OCI-LY1 (cell line): ENCODE measurements at regions not wholly inside any gene's neighbourhood (a gene's known extent, or its start where the extent isn't known, plus 50 kb on each side); places are given as distances from the start of the nearest gene placed in this dataset.

Experiments used
- H2AFZ ChIP-seq: fragments of 200-600 bp; sonication (generic), shearing (Covaris generic); 2 replicates; pipeline ENCODE4 v1.6.0; 2014; ENCODE audit warnings: antibody characterized with exemption, mild to moderate bottlenecking, low read length
- H3F3A ChIP-seq: fragments of 200-600 bp; sonication (generic), shearing (Covaris generic); 2 replicates; pipeline ENCODE4 v1.6.0; 2014; ENCODE audit warnings: mild to moderate bottlenecking, antibody characterized with exemption, low read length, moderate library complexity; ENCODE audit not compliant: insufficient read depth
- H3K27ac ChIP-seq: fragments of 200-600 bp; sonication (generic); 2 replicates; pipeline ENCODE4 v1.5.1; 2014; ENCODE audit warnings: low read length, mixed run types, mild to moderate bottlenecking, low read depth; ENCODE audit not compliant: poor library complexity, severe bottlenecking
- H3K27me3 ChIP-seq: fragments of 200-600 bp; sonication (generic); 2 replicates; pipeline ENCODE4 v1.6.0; 2014; ENCODE audit warnings: antibody characterized with exemption, mild to moderate bottlenecking, low read length, moderate library complexity; ENCODE audit not compliant: insufficient read depth
- H3K36me3 ChIP-seq: fragments of 200-600 bp; sonication (generic); 2 replicates; pipeline ENCODE4 v1.6.1; 2014; ENCODE audit warnings: mild to moderate bottlenecking, antibody characterized with exemption, low read length, moderate library complexity, mixed read lengths; ENCODE audit not compliant: insufficient read depth
- H3K4me1 ChIP-seq: fragments of 200-600 bp; sonication (generic); 2 replicates; pipeline ENCODE4 v1.5.1; 2014; ENCODE audit warnings: mild to moderate bottlenecking, low read length, moderate library complexity; ENCODE audit not compliant: insufficient read depth, severe bottlenecking
- H3K4me2 ChIP-seq: fragments of 200-600 bp; sonication (generic), shearing (Covaris generic); 2 replicates; pipeline ENCODE4 v1.6.1; 2014; ENCODE audit warnings: low read length
- H3K4me3 ChIP-seq: fragments of 200-600 bp; sonication (generic); 2 replicates; pipeline ENCODE4 v1.5.1; 2014; ENCODE audit warnings: low read length, low read depth, mild to moderate bottlenecking, mixed read lengths; ENCODE audit not compliant: poor library complexity, severe bottlenecking
- H3K79me2 ChIP-seq: fragments of 200-600 bp; shearing (Covaris generic); 2 replicates; pipeline ENCODE4 v1.6.1; 2016; ENCODE audit warnings: mixed run types, low read length, mixed read lengths; ENCODE audit not compliant: insufficient read depth
- H3K9ac ChIP-seq: fragments of 200-600 bp; sonication (generic), shearing (Covaris generic); 2 replicates; pipeline ENCODE4 v1.6.1; 2014; ENCODE audit warnings: mild to moderate bottlenecking, low read length, mixed read lengths
- H3K9me2 ChIP-seq: fragments of 200-600 bp; sonication (generic), shearing (Covaris generic); 2 replicates; pipeline ENCODE4 v1.6.1; 2014; ENCODE audit warnings: low read depth, mild to moderate bottlenecking, low read length, mixed read lengths
- H3K9me3 ChIP-seq: fragments of 200-600 bp; shearing (Covaris generic); 2 replicates; pipeline ENCODE4 v1.6.1; 2014; ENCODE audit warnings: low read length, mixed read lengths
- H4K20me1 ChIP-seq: fragments of 200-600 bp; sonication (generic), shearing (Covaris generic); 2 replicates; pipeline ENCODE4 v1.6.0; 2016; ENCODE audit warnings: mild to moderate bottlenecking, low read length; ENCODE audit not compliant: insufficient read depth
- EZH2 ChIP-seq: fragments of 200-600 bp; sonication (generic), shearing (Covaris generic); IDR thresholded peaks from 2 replicates; pipeline ENCODE4 v1.8.0; 2017; ENCODE audit warnings: borderline replicate concordance, mixed run types, mild to moderate bottlenecking, antibody characterized with exemption, low read length, moderate library complexity, mixed read lengths
- TF ChIP-seq, protein P1 (sequence below): fragments of 200-600 bp; sonication (generic), shearing (Covaris generic); IDR thresholded peaks from 2 replicates; pipeline ENCODE4 v1.5.1; 2017; ENCODE audit warnings: mild to moderate bottlenecking, antibody characterized with exemption, low read length, moderate library complexity, mixed read lengths

GRCh38 chr20:11054266-11054993, 380.6 kb upstream of the JAG1 start:
- Histone ChIP-seq H3F3A (no peaks in the 10 kb centered on the region), H3K4me1 (no peaks in the 10 kb centered on the region), H3K4me3 (no peak overlapping the region), H4K20me1 (no peaks in the 10 kb centered on the region), H3K27me3 (no peaks in the 10 kb centered on the region), H3K4me2 (no peak overlapping the region), H3K9me3 (no peaks in the 10 kb centered on the region), H3K79me2 (no peaks in the 10 kb centered on the region), H3K36me3 (no peaks in the 10 kb centered on the region), H2AFZ (no peak overlapping the region), H3K9ac (no peak overlapping the region), H3K27ac (no peak overlapping the region), H3K9me2 (no peaks in the 10 kb centered on the region)
- TF ChIP-seq, protein P1, sequence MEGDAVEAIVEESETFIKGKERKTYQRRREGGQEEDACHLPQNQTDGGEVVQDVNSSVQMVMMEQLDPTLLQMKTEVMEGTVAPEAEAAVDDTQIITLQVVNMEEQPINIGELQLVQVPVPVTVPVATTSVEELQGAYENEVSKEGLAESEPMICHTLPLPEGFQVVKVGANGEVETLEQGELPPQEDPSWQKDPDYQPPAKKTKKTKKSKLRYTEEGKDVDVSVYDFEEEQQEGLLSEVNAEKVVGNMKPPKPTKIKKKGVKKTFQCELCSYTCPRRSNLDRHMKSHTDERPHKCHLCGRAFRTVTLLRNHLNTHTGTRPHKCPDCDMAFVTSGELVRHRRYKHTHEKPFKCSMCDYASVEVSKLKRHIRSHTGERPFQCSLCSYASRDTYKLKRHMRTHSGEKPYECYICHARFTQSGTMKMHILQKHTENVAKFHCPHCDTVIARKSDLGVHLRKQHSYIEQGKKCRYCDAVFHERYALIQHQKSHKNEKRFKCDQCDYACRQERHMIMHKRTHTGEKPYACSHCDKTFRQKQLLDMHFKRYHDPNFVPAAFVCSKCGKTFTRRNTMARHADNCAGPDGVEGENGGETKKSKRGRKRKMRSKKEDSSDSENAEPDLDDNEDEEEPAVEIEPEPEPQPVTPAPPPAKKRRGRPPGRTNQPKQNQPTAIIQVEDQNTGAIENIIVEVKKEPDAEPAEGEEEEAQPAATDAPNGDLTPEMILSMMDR = no peak
- TF ChIP-seq EZH2 = no peak

- no peak overlapping the region for H3K4me2 ChIP-seq
These were observed 382.6 kb upstream of the JAG1 start for GRCh38 chr20:11056414-11056813.

DNA sequence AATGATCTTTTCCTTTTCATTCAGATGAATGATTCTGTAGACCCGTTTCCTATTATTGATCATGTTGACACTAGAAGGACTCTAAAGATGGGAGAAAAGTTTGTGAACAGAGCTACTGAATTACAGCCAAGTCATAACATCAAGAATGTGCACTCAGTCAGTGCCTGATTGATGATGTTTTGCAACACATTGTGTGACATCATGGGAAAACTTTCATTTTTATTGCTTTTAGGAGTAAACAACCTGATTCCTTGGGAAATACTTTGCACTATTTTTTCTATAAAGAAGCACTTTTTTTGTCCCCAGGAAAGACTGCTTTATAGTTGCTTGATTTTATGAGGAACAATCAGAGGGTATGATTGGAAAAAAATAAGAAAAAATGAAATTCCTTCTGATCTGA, 383.8 kb upstream of the JAG1 start:
- Histone ChIP-seq H3K9me2 (no peaks in the 10 kb centered on the region), H3K9ac (no peak overlapping the region), H3K79me2 (no peaks in the 10 kb centered on the region), H3K36me3 (no peaks in the 10 kb centered on the region), H4K20me1 (no peaks in the 10 kb centered on the region), H3K4me1 (no peaks in the 10 kb centered on the region), H3K4me3 (no peak overlapping the region), H3K27ac (no peak overlapping the region), H3F3A (no peaks in the 10 kb centered on the region), H3K4me2 (no peak overlapping the region), H3K27me3 (no peaks in the 10 kb centered on the region), H3K9me3 (no peaks in the 10 kb centered on the region), H2AFZ (no peak overlapping the region)
- TF ChIP-seq, protein P1 = no peak
- no peak for TF ChIP-seq EZH2

More at GRCh38 chr20:11056414-11056813, 382.6 kb upstream of the JAG1 start:
- no peaks in the 10 kb centered on the region for H3K9me3 ChIP-seq
- H3K4me1 ChIP-seq = no peaks in the 10 kb centered on the region
- no peaks in the 10 kb centered on the region for H3K9me2 ChIP-seq
- H2AFZ ChIP-seq = no peak overlapping the region
- H3K4me3 ChIP-seq = no peak overlapping the region
- H3K9ac ChIP-seq = no peak overlapping the region
- H3F3A ChIP-seq = no peaks in the 10 kb centered on the region
- H4K20me1 ChIP-seq = no peaks in the 10 kb centered on the region
- TF ChIP-seq EZH2 = no peak
- TF ChIP-seq, protein P1 = no peak
- H3K27ac ChIP-seq = no peak overlapping the region
- no peaks in the 10 kb centered on the region for H3K27me3 ChIP-seq
- H3K79me2 ChIP-seq = no peaks in the 10 kb centered on the region
- H3K36me3 ChIP-seq = no peaks in the 10 kb centered on the region
